ENCODE measurements at regions not wholly inside any gene's neighbourhood (a gene's known extent, or its start where the extent isn't known, plus 50 kb on each side); places are given as distances from the start of the nearest gene placed in this dataset.

DNA sequence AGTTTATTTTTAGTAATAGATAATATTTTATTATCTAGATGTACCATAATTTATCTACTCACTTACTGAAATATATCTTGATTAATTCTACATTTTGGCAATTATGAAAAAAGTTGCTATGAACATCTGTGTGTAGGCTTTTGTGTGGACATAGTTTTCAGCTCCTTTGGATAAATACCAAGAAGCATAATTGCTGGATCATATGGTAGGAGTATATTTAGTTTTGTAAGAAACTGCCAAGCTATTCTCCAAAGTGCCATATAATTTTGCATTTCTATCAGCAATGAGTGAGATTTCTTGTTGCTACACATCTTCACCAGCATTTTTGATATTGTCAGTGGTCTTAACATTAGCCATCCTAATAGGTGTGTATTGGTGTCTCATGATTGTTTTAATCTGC lies 882.6 kb upstream of the GRIA3 start:
- DNase-seq (ENCODE audit: low read depth in 1 of 2, low spot score in 1 of 2) (no peak), ATAC-seq (no peak), FAIRE-seq (no peak)
- Histone ChIP-seq H3K4me3 (no peak overlapping the region), H3K4me1 (no peaks in the 10 kb centered on the region), H3K9me3 (no peaks in the 10 kb centered on the region), H3K27ac (no peak overlapping the region), H3K4me2 (no peak overlapping the region)
- CTCF ChIA-PET = no interaction called here
- POLR2A ChIA-PET = no interaction called here
- no peak for TF ChIP-seq HOXA7 (CRISPR knock-in tag; IDR thresholded peaks at IDR 0.05)
- TF ChIP-seq, protein P1, sequence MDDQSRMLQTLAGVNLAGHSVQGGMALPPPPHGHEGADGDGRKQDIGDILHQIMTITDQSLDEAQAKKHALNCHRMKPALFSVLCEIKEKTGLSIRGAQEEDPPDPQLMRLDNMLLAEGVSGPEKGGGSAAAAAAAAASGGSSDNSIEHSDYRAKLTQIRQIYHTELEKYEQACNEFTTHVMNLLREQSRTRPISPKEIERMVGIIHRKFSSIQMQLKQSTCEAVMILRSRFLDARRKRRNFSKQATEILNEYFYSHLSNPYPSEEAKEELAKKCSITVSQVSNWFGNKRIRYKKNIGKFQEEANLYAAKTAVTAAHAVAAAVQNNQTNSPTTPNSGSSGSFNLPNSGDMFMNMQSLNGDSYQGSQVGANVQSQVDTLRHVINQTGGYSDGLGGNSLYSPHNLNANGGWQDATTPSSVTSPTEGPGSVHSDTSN (IDR thresholded peaks at IDR 0.05) = no peak
- TF ChIP-seq, protein P2, sequence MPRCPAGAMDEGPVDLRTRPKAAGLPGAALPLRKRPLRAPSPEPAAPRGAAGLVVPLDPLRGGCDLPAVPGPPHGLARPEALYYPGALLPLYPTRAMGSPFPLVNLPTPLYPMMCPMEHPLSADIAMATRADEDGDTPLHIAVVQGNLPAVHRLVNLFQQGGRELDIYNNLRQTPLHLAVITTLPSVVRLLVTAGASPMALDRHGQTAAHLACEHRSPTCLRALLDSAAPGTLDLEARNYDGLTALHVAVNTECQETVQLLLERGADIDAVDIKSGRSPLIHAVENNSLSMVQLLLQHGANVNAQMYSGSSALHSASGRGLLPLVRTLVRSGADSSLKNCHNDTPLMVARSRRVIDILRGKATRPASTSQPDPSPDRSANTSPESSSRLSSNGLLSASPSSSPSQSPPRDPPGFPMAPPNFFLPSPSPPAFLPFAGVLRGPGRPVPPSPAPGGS (IDR thresholded peaks at IDR 0.05) = no peak
- TF ChIP-seq NR3C1 (IDR thresholded peaks at IDR 0.05) = no peak
- no peak for TF ChIP-seq HOXB13 (CRISPR knock-in tag; IDR thresholded peaks at IDR 0.05; ENCODE audit: low read depth)
- no peak for TF ChIP-seq CEBPB (IDR thresholded peaks at IDR 0.05)
- no peak for TF ChIP-seq JUN (IDR thresholded peaks at IDR 0.05)
- no peak for TF ChIP-seq EHF (CRISPR knock-in tag; IDR thresholded peaks at IDR 0.05)
- no peak for TF ChIP-seq JUNB (IDR thresholded peaks at IDR 0.05)

DNA sequence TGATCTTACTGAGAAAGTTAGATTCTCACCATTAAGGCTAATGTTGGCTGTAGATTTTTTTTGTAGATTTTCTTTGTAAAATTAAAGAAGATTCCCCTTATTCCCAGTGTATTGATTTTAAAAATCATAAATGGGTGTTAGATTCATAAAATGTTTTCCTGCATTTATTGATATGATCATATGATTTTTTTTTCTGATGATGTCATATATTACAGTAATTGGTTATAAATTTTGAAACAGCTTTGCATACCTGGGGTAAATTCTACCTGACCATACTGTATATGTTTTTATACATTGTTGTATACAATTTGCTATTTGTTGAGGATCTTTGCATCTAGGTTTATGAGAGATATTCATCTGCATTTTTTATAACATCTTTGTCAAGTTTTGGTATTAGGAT lies 880.3 kb upstream of the GRIA3 start:
- no peak for FAIRE-seq
- no peak for ATAC-seq
- no peaks in the 10 kb centered on the region for H3K4me1 ChIP-seq
- TF ChIP-seq EP300 (IDR thresholded peaks at IDR 0.05) (no peak), SMC3 (IDR thresholded peaks at IDR 0.05) (no peak), EHMT2 (IDR thresholded peaks at IDR 0.05; ENCODE audit: low read depth) (no peak), POLR2AphosphoS2 (conservative IDR thresholded peaks at IDR 0.05; ENCODE audit: low read length) (no peak), RAD21 (conservative IDR thresholded peaks at IDR 0.05 in 1 of 2, IDR thresholded peaks at IDR 0.05 in 1 of 2) (no peak), CHD4 (IDR thresholded peaks at IDR 0.05; ENCODE audit: borderline replicate concordance) (no peak), FOSL2 (IDR thresholded peaks at IDR 0.05) (no peak), FOSL2 (CRISPR knock-in tag; IDR thresholded peaks at IDR 0.05) (no peak), RARB (CRISPR knock-in tag; IDR thresholded peaks at IDR 0.05) (no peak), KDM1A (IDR thresholded peaks at IDR 0.05; ENCODE audit: low read depth) (no peak)
- TF ChIP-seq, protein P3, sequence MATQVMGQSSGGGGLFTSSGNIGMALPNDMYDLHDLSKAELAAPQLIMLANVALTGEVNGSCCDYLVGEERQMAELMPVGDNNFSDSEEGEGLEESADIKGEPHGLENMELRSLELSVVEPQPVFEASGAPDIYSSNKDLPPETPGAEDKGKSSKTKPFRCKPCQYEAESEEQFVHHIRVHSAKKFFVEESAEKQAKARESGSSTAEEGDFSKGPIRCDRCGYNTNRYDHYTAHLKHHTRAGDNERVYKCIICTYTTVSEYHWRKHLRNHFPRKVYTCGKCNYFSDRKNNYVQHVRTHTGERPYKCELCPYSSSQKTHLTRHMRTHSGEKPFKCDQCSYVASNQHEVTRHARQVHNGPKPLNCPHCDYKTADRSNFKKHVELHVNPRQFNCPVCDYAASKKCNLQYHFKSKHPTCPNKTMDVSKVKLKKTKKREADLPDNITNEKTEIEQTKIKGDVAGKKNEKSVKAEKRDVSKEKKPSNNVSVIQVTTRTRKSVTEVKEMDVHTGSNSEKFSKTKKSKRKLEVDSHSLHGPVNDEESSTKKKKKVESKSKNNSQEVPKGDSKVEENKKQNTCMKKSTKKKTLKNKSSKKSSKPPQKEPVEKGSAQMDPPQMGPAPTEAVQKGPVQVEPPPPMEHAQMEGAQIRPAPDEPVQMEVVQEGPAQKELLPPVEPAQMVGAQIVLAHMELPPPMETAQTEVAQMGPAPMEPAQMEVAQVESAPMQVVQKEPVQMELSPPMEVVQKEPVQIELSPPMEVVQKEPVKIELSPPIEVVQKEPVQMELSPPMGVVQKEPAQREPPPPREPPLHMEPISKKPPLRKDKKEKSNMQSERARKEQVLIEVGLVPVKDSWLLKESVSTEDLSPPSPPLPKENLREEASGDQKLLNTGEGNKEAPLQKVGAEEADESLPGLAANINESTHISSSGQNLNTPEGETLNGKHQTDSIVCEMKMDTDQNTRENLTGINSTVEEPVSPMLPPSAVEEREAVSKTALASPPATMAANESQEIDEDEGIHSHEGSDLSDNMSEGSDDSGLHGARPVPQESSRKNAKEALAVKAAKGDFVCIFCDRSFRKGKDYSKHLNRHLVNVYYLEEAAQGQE (IDR thresholded peaks at IDR 0.05) = no peak
- H3K4me2 ChIP-seq = no peak overlapping the region
- no peaks in the 10 kb centered on the region for H3K9me3 ChIP-seq
- ChIA-PET POLR2A (no interaction called here), CTCF (no interaction called here)
- no peak overlapping the region for H3K27ac ChIP-seq
- no peak for DNase-seq (ENCODE audit: low read depth in 1 of 2, low spot score in 1 of 2)
- no peak overlapping the region for H3K4me3 ChIP-seq

DNA sequence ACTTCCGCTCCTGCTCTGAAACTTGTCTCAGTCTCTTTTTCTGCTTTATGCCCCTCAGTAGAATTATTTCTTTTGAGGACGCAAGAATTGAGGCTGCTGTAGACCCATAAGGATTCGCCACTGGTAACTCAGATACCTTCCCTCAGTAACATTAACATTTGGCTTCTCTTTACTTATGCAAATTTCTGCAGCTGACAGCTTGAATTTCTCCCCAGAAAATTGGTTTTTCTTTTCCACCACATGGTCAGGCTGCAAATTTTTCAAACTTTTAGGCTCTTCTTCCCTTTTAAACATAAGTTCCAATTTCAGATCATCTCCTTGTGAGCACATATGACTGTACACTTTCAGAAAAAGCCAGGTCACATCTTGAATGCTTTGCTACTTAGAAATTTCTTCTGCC lies 839.3 kb upstream of the GRIA3 start:
- Histone ChIP-seq H3K9me3 (no peaks in the 10 kb centered on the region), H3K4me2 (no peak overlapping the region), H3K27ac (no peak overlapping the region), H3K4me3 (no peak overlapping the region), H3K4me1 (no peaks in the 10 kb centered on the region)
- POLR2A ChIA-PET = no interaction called here
- DNase-seq (ENCODE audit: low read depth in 1 of 2, low spot score in 1 of 2) = no peak
- no peak for ATAC-seq
- no peak for FAIRE-seq
- CTCF ChIA-PET = no interaction called here
- 44% methylated on average over 3 of the region's 3 CpGs for WGBS (ENCODE audit: missing lambda C conversion rate)
- TF ChIP-seq, protein P1 (IDR thresholded peaks at IDR 0.05) = no peak
- no peak for TF ChIP-seq MAZ (IDR thresholded peaks at IDR 0.05; ENCODE audit: borderline replicate concordance, low read depth, low read length)
